WTC11 (cell line): ENCODE measurements at regions not wholly inside any gene's neighbourhood (a gene's known extent, or its start where the extent isn't known, plus 50 kb on each side); places are given as distances from the start of the nearest gene placed in this dataset.
A peak's percentile ranks its signal among the peaks of the same experiment; 100 is the strongest.

ENCODE experiments used
- ATAC-seq: fragments of 200-7000 bp; cut with Tn5 transposase; 2 replicates; pipeline ENCODE4 v1.10.0; 2021; ENCODE audit warnings: mild to moderate bottlenecking, moderate library complexity
- CTCF ChIA-PET: fragments of 300-600 bp; sonication (Branson Sonifier 250); formaldehyde crosslinking; loops from one replicate; lab custom pipeline; 2021; ENCODE audit warnings: antibody characterized with exemption; lab: Charles Lee
- POLR2A ChIA-PET: fragments of 350-600 bp; sonication (Branson Sonifier 250); formaldehyde crosslinking; loops from one replicate; lab custom pipeline; 2021; ENCODE audit warnings: antibody characterized with exemption; lab: Charles Lee
- DNase-seq: peaks from one replicate; pipeline ENCODE4 v3.0.0; 2021; ENCODE audit warnings: low spot score
- H3K27ac Mint-ChIP-seq: 2 replicates; pipeline ENCODE4 v1.8.0; 2021; ENCODE audit warnings: mixed read lengths
- H3K27me3 Mint-ChIP-seq: 2 replicates; pipeline ENCODE4 v1.8.0; 2021; ENCODE audit warnings: low read depth, mild to moderate bottlenecking, moderate library complexity, mixed read lengths
- H3K36me3 Mint-ChIP-seq: 2 replicates; pipeline ENCODE4 v1.8.0; 2021; ENCODE audit warnings: mixed read lengths
- H3K4me1 Mint-ChIP-seq: 2 replicates; pipeline ENCODE4 v1.8.0; 2022; ENCODE audit warnings: mixed read lengths
- H3K4me3 Mint-ChIP-seq: 2 replicates; pipeline ENCODE4 v1.8.0; 2021; ENCODE audit warnings: mild to moderate bottlenecking, moderate library complexity, mixed read lengths
- H3K9me3 Mint-ChIP-seq: 2 replicates; pipeline ENCODE4 v1.8.0; 2021; ENCODE audit warnings: mixed read lengths
- AFF4 ChIP-seq: sonication (generic); formaldehyde crosslinking; IDR thresholded peaks from 2 replicates; pipeline ENCODE4 v1.8.1; 2023; ENCODE audit warnings: mild to moderate bottlenecking, missing genetic modification reagents, borderline replicate concordance
- ATF1 ChIP-seq: sonication (generic); formaldehyde crosslinking; IDR thresholded peaks from 2 replicates; pipeline ENCODE4 v1.8.1; 2023; ENCODE audit warnings: mild to moderate bottlenecking, moderate library complexity, missing genetic modification reagents
- ATF2 ChIP-seq: sonication (generic); formaldehyde crosslinking; IDR thresholded peaks from 2 replicates; pipeline ENCODE4 v1.8.1; 2022; ENCODE audit warnings: low read depth, missing genetic modification reagents, borderline replicate concordance
- CBFB ChIP-seq: sonication (generic); formaldehyde crosslinking; IDR thresholded peaks from 2 replicates; pipeline ENCODE4 v1.8.1; 2022; ENCODE audit warnings: mild to moderate bottlenecking, low read depth, missing genetic modification reagents
- GTF2I ChIP-seq: fragments of 250-450 bp; sonication (Bioruptor Pico); conservative IDR thresholded peaks from 2 replicates; pipeline ENCODE4 v1.4.0; 2021; ENCODE audit warnings: mild to moderate bottlenecking
- IRF2 ChIP-seq: sonication (generic); formaldehyde crosslinking; IDR thresholded peaks from 2 replicates; pipeline ENCODE4 v1.8.0; 2022; ENCODE audit warnings: low read depth, missing genetic modification reagents, borderline replicate concordance
- JUN ChIP-seq: sonication (generic); formaldehyde crosslinking; IDR thresholded peaks from 2 replicates; pipeline ENCODE4 v1.8.0; 2023; ENCODE audit warnings: mild to moderate bottlenecking, missing genetic modification reagents
- NFYB ChIP-seq: sonication (generic); formaldehyde crosslinking; conservative IDR thresholded peaks from 2 replicates; pipeline ENCODE4 v1.8.0; 2022; ENCODE audit warnings: low read depth, missing genetic modification reagents
- NR3C1 ChIP-seq: sonication (generic); formaldehyde crosslinking; conservative IDR thresholded peaks from 2 replicates; pipeline ENCODE4 v1.8.1; 2023; ENCODE audit warnings: low read depth, mild to moderate bottlenecking, missing genetic modification reagents
- RELA ChIP-seq: sonication (generic); formaldehyde crosslinking; IDR thresholded peaks from 2 replicates; pipeline ENCODE4 v1.8.1; 2022; ENCODE audit warnings: missing genetic modification reagents, mild to moderate bottlenecking, borderline replicate concordance
- TEAD4 ChIP-seq: sonication (generic); formaldehyde crosslinking; IDR thresholded peaks from 2 replicates; pipeline ENCODE4 v1.8.0; 2022; ENCODE audit warnings: mild to moderate bottlenecking, missing genetic modification reagents
- ZNF263 ChIP-seq: sonication (generic); formaldehyde crosslinking; IDR thresholded peaks from 2 replicates; pipeline ENCODE4 v1.8.1; 2022; ENCODE audit warnings: low read depth, mild to moderate bottlenecking, moderate library complexity, missing genetic modification reagents
- ZNF281 ChIP-seq: sonication (generic); formaldehyde crosslinking; IDR thresholded peaks from 2 replicates; pipeline ENCODE4 v1.8.0; 2023; ENCODE audit warnings: mild to moderate bottlenecking, missing genetic modification reagents
- ZNF416 ChIP-seq: fragments of 250-450 bp; sonication (Bioruptor Pico); IDR thresholded peaks from 2 replicates; pipeline ENCODE4 v1.9.0; 2021; ENCODE audit warnings: mild to moderate bottlenecking, inconsistent platforms
- ZNF532 ChIP-seq: fragments of 250-450 bp; sonication (Bioruptor Pico); IDR thresholded peaks from 2 replicates; pipeline ENCODE4 v1.9.0; 2021; ENCODE audit warnings: mild to moderate bottlenecking, borderline replicate concordance

GRCh38 chr5:1959725-1960581 is 77.2 kb upstream of the IRX4 start:
- DNase-seq, result no peak
- POLR2A ChIA-PET, result no interaction called here
- H3K9me3 Mint-ChIP-seq, result no peaks in the 10 kb centered on the region
- H3K27ac Mint-ChIP-seq, result peak overlapping the region; percentile 65; the same call in 1 of the 2 replicates
- no peak overlapping the region for H3K4me3 Mint-ChIP-seq
- no peak for ATAC-seq
- TF ChIP-seq IRF2 (CRISPR knock-in tag), result no peak
- no peak for TF ChIP-seq TEAD4 (CRISPR knock-in tag)
- no peak for TF ChIP-seq NFYB (CRISPR knock-in tag)
- no peak for TF ChIP-seq AFF4 (CRISPR knock-in tag)
- no peak for TF ChIP-seq CBFB (CRISPR knock-in tag)
- no peak for TF ChIP-seq ZNF532
- TF ChIP-seq ATF2, result no peak
- no peak for TF ChIP-seq ZNF416 (CRISPR knock-in tag)
- no peak for TF ChIP-seq RELA
- TF ChIP-seq JUN (CRISPR knock-in tag), result no peak
- TF ChIP-seq GTF2I (CRISPR knock-in tag), result no peak
- TF ChIP-seq ZNF263, result no peak
- no peak for TF ChIP-seq NR3C1 (CRISPR knock-in tag)
- TF ChIP-seq ZNF281 (CRISPR knock-in tag), result no peak
- TF ChIP-seq ATF1 (CRISPR knock-in tag), result no peak
- no peaks in the 10 kb centered on the region for H3K4me1 Mint-ChIP-seq
- H3K27me3 Mint-ChIP-seq, result no peaks in the 10 kb centered on the region
- CTCF ChIA-PET, result interaction anchor here (0.6 kb wide), 1 partner anchor 208 kb away, joined by 4 read pairs; no protein-coding TSS in a partner anchor
- no peaks in the 10 kb centered on the region for H3K36me3 Mint-ChIP-seq
